ENCODE measurements at regions not wholly inside any gene's neighbourhood (a gene's known extent, or its start where the extent isn't known, plus 50 kb on each side); places are given as distances from the start of the nearest gene placed in this dataset.

GRCh38 chr11:19351426-19351825 lies 110.7 kb upstream of the E2F8 start (continued):
- TF ChIP-seq RFX5 (IDR thresholded peaks at IDR 0.05; ENCODE audit: borderline replicate concordance, low read depth, low read length) = no peak
- no peak for TF ChIP-seq CBX8 (IDR thresholded peaks at IDR 0.05; ENCODE audit: borderline replicate concordance, low read depth, low read length)
- no peak for TF ChIP-seq EGR1 (IDR thresholded peaks at IDR 0.05; ENCODE audit: borderline replicate concordance, low read depth, low read length)
- no peak for TF ChIP-seq RNF2 (IDR thresholded peaks at IDR 0.05; ENCODE audit: borderline replicate concordance, low read depth, low read length, missing control alignments, poor library complexity, severe bottlenecking)
